ENCODE measurements at regions not wholly inside any gene's neighbourhood (a gene's known extent, or its start where the extent isn't known, plus 50 kb on each side); places are given as distances from the start of the nearest gene placed in this dataset.

GRCh38 chr13:32828711-32829110, 187.5 kb upstream of the KL start:
- DNase-seq (ENCODE audit: low read depth) = no peak

GRCh38 chr13:32829269-32829668, 187.0 kb upstream of the KL start:
- TF ChIP-seq CTCF (conservative IDR thresholded peaks at IDR 0.05; ENCODE audit: low read depth, low read length) = no peak
- peak; percentile 28 for DNase-seq (ENCODE audit: low read depth)
- H3K4me3 ChIP-seq (ENCODE audit: low read depth, low read length) = no peak overlapping the region

More at GRCh38 chr13:32828711-32829110, 187.5 kb upstream of the KL start:
- no peak overlapping the region for H3K4me3 ChIP-seq (ENCODE audit: low read depth, low read length)
- TF ChIP-seq CTCF (conservative IDR thresholded peaks at IDR 0.05; ENCODE audit: low read depth, low read length) = no peak

GRCh38 chr13:32829676-32830335, 186.4 kb upstream of the KL start:
- DNase-seq (ENCODE audit: low read depth) = peak; percentile 74
- peak; percentile 15 for TF ChIP-seq CTCF (conservative IDR thresholded peaks at IDR 0.05; ENCODE audit: low read depth, low read length)
- H3K4me3 ChIP-seq (ENCODE audit: low read depth, low read length) = no peak overlapping the region

- H3K4me3 ChIP-seq (ENCODE audit: low read depth, low read length) = no peak overlapping the region
- no peak for DNase-seq (ENCODE audit: low read depth)
- no peak for TF ChIP-seq CTCF (conservative IDR thresholded peaks at IDR 0.05; ENCODE audit: low read depth, low read length)
Measured at GRCh38 chr13:32830336-32831031, 185.7 kb upstream of the KL start.

- no peak for TF ChIP-seq CTCF (conservative IDR thresholded peaks at IDR 0.05; ENCODE audit: low read depth, low read length)
- no peak for DNase-seq (ENCODE audit: low read depth)
- no peak overlapping the region for H3K4me3 ChIP-seq (ENCODE audit: low read depth, low read length)
Measured at GRCh38 chr13:32837307-32837972, 178.8 kb upstream of the KL start.

GRCh38 chr13:32837973-32838927, 178.0 kb upstream of the KL start:
- no peak for DNase-seq (ENCODE audit: low read depth)
- TF ChIP-seq CTCF (conservative IDR thresholded peaks at IDR 0.05; ENCODE audit: low read depth, low read length) = no peak
- H3K4me3 ChIP-seq (ENCODE audit: low read depth, low read length) = no peak overlapping the region
